Keratinocyte (primary cell): ENCODE measurements at regions not wholly inside any gene's neighbourhood (a gene's known extent, or its start where the extent isn't known, plus 50 kb on each side); places are given as distances from the start of the nearest gene placed in this dataset.

Experiments
- DNase-seq: peaks from one replicate; pipeline ENCODE4 v3.0.0-alpha.2; 2011; ENCODE audit warnings: low read depth, missing footprints, low spot score
- FAIRE-seq: peaks from 2 replicates; lab custom pipeline; 2011; peaks lifted over from hg19 to GRCh38; lab: Jason Lieb, UNC
- H2AFZ ChIP-seq: 2 replicates; pipeline ENCODE4 v1.6.0; 2012; ENCODE audit warnings: low read length, control low read depth, inconsistent platforms; ENCODE audit not compliant: control insufficient read depth
- H3K27ac ChIP-seq: 2 replicates; pipeline ENCODE4 v1.5.1; 2011; ENCODE audit warnings: low read length; ENCODE audit not compliant: control insufficient read depth, insufficient read depth
- H3K27me3 ChIP-seq: 3 replicates; pipeline ENCODE4 v1.6.0; 2011; ENCODE audit warnings: low read length; ENCODE audit not compliant: control insufficient read depth, insufficient read depth; ENCODE audit errors: extremely low read depth
- H3K36me3 ChIP-seq, 2 experiments: 2 replicates in 1 of 2; 3 replicates in 1 of 2; pipeline ENCODE4 v1.5.1; 2011; ENCODE audit warnings: low read length in 2 of 2, mild to moderate bottlenecking in 1 of 2; ENCODE audit not compliant: control insufficient read depth in 2 of 2, insufficient read depth in 2 of 2; ENCODE audit errors: extremely low read depth in 1 of 2
- H3K4me1 ChIP-seq: 3 replicates; pipeline ENCODE4 v1.5.1; 2011; ENCODE audit warnings: low read length; ENCODE audit not compliant: control insufficient read depth, insufficient read depth; ENCODE audit errors: extremely low read depth
- H3K4me2 ChIP-seq: 3 replicates; pipeline ENCODE4 v1.6.0; 2011; ENCODE audit warnings: low read depth, low read length; ENCODE audit not compliant: control insufficient read depth, insufficient read depth; ENCODE audit errors: extremely low read depth
- H3K4me3 ChIP-seq, 3 experiments: fragments of 200-600 bp in 1 of 3; sonication (generic) in 1 of 3; 2 replicates in 2 of 3; 3 replicates in 1 of 3; pipeline ENCODE4 v1.5.1; 2011 to 2016; ENCODE audit warnings: low read length in 3 of 3, mild to moderate bottlenecking in 3 of 3, control low read depth in 2 of 3, inconsistent platforms in 1 of 3, low read depth in 1 of 3, mixed read lengths in 1 of 3, mixed run types in 1 of 3, moderate library complexity in 1 of 3; ENCODE audit not compliant: control insufficient read depth in 2 of 3, insufficient read depth in 2 of 3; ENCODE audit errors: extremely low read depth in 1 of 3
- H3K79me2 ChIP-seq: 2 replicates; pipeline ENCODE4 v1.6.0; 2012; ENCODE audit warnings: low read length; ENCODE audit not compliant: control insufficient read depth, insufficient read depth
- H3K9ac ChIP-seq: 3 replicates; pipeline ENCODE4 v1.6.0; 2011; ENCODE audit warnings: low read length; ENCODE audit not compliant: control insufficient read depth, insufficient read depth; ENCODE audit errors: extremely low read depth
- H3K9me1 ChIP-seq: 3 replicates; pipeline ENCODE4 v1.6.0; 2011; ENCODE audit warnings: low read length; ENCODE audit not compliant: control insufficient read depth, insufficient read depth; ENCODE audit errors: extremely low read depth
- H3K9me3 ChIP-seq: 2 replicates; pipeline ENCODE4 v1.5.1; 2012; ENCODE audit warnings: low read depth, low read length; ENCODE audit not compliant: control insufficient read depth
- H4K20me1 ChIP-seq: 3 replicates; pipeline ENCODE4 v1.6.0; 2011; ENCODE audit warnings: low read length; ENCODE audit not compliant: control insufficient read depth, insufficient read depth; ENCODE audit errors: extremely low read depth
- EZH2 ChIP-seq: IDR thresholded peaks from one replicate; pipeline ENCODE4 v1.6.1; 2012; ENCODE audit warnings: inconsistent platforms, mild to moderate bottlenecking, low read length, moderate library complexity
- dilution Hi-C: fragments of 300-500 bp; cut with MboI; formaldehyde crosslinking; loops from one replicate; pipeline ENCODE4 v1.7.0; 2020; ENCODE audit warnings: low sequenced_read_pairs; ENCODE audit not compliant: extremely low pct_ligation_motif_present
- TF ChIP-seq, protein P1 (sequence below), 3 experiments: IDR thresholded peaks in 1 of 3; conservative IDR thresholded peaks in 1 of 3; optimal IDR thresholded peaks in 1 of 3; 2 replicates in 2 of 3; 3 replicates in 1 of 3; pipeline versions ENCODE3 to v1.5.1; 2011; ENCODE audit warnings: low read length in 3 of 3, mild to moderate bottlenecking in 3 of 3, moderate library complexity in 2 of 3, control low read depth in 1 of 3, inconsistent platforms in 1 of 3; ENCODE audit not compliant: insufficient read depth in 2 of 3; ENCODE audit errors: extremely low read depth in 1 of 3

DNA sequence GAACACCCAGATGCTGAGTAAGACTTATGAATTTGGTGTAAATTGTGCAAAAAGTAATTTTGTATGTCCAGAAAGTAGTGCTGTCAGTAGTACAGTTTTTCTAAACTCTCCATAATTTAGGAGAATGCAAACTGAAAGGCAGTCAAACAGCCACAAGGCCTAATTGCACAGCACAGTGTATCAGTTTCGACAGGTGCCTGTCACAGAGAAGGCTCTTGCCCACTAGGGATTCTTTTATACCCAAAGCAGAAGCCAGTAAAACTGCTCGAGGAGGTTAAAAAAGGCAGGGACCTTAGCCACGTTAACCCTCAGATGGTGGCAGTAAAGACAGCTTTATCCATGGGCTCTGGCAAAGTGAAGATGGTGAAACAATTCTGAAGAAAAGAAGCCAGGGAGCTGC, 69.4 kb upstream of the GATB start:
- H3K4me1 ChIP-seq, result no peaks in the 10 kb centered on the region
- no peaks in the 10 kb centered on the region for H3K79me2 ChIP-seq
- no peaks in the 10 kb centered on the region for H3K9me3 ChIP-seq
- dilution Hi-C loops, result no loop called here
- FAIRE-seq (no peak), DNase-seq (no peak)
- no peaks in the 10 kb centered on the region for H3K36me3 ChIP-seq
- H3K9ac ChIP-seq, result no peak overlapping the region
- TF ChIP-seq EZH2, result no peak
- TF ChIP-seq, protein P1, sequence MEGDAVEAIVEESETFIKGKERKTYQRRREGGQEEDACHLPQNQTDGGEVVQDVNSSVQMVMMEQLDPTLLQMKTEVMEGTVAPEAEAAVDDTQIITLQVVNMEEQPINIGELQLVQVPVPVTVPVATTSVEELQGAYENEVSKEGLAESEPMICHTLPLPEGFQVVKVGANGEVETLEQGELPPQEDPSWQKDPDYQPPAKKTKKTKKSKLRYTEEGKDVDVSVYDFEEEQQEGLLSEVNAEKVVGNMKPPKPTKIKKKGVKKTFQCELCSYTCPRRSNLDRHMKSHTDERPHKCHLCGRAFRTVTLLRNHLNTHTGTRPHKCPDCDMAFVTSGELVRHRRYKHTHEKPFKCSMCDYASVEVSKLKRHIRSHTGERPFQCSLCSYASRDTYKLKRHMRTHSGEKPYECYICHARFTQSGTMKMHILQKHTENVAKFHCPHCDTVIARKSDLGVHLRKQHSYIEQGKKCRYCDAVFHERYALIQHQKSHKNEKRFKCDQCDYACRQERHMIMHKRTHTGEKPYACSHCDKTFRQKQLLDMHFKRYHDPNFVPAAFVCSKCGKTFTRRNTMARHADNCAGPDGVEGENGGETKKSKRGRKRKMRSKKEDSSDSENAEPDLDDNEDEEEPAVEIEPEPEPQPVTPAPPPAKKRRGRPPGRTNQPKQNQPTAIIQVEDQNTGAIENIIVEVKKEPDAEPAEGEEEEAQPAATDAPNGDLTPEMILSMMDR (optimal IDR thresholded peaks at IDR 0.05 in 1 of 3, IDR thresholded peaks at IDR 0.05 in 1 of 3, conservative IDR thresholded peaks at IDR 0.05 in 1 of 3; ENCODE audit: extremely low read depth in 1 of 3, insufficient read depth in 2 of 3, low read length in 3 of 3), result no peak
- H3K4me3 ChIP-seq, result no peak overlapping the region
- no peak overlapping the region for H2AFZ ChIP-seq
- no peak overlapping the region for H3K27ac ChIP-seq
- H3K9me1 ChIP-seq, result no peaks in the 10 kb centered on the region
- no peaks in the 10 kb centered on the region for H3K27me3 ChIP-seq
- H3K4me2 ChIP-seq, result no peak overlapping the region
- H4K20me1 ChIP-seq, result no peaks in the 10 kb centered on the region

DNA sequence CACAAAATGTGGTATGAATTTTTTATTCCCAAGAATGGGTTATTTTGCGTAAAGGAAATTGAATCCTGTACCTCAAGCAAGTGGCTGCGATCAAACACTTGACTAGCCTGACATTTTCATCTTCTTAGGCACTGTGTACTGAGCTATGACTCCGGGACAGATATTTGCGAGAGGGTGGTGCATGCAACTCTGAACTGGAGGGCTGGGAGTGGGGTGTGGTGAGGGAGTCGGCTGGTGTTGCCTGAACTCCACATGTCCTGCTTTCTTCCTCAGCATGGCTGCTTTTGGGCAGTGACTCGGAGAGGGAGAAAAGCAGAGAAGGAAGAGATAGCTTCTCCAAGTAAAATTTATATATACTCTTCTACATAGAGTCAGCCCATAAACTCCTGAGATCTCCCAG, 68.5 kb upstream of the GATB start:
- H3K79me2 ChIP-seq, result no peaks in the 10 kb centered on the region
- DNase-seq (no peak), FAIRE-seq (no peak)
- no peak overlapping the region for H3K27ac ChIP-seq
- H3K9me1 ChIP-seq, result no peaks in the 10 kb centered on the region
- H4K20me1 ChIP-seq, result no peaks in the 10 kb centered on the region
- H3K9me3 ChIP-seq, result no peaks in the 10 kb centered on the region
- H3K36me3 ChIP-seq, result no peaks in the 10 kb centered on the region
- no peak overlapping the region for H2AFZ ChIP-seq
- dilution Hi-C loops, result no loop called here
- H3K4me1 ChIP-seq, result no peaks in the 10 kb centered on the region
- no peak overlapping the region for H3K4me3 ChIP-seq
- H3K4me2 ChIP-seq, result no peak overlapping the region
- no peaks in the 10 kb centered on the region for H3K27me3 ChIP-seq
- no peak overlapping the region for H3K9ac ChIP-seq
- TF ChIP-seq EZH2, result no peak
- TF ChIP-seq, protein P1 (optimal IDR thresholded peaks at IDR 0.05 in 1 of 3, IDR thresholded peaks at IDR 0.05 in 1 of 3, conservative IDR thresholded peaks at IDR 0.05 in 1 of 3; ENCODE audit: extremely low read depth in 1 of 3, insufficient read depth in 2 of 3, low read length in 3 of 3), result no peak
